HEK293 (cell line): ENCODE measurements at regions not wholly inside any gene's neighbourhood (a gene's known extent, or its start where the extent isn't known, plus 50 kb on each side); places are given as distances from the start of the nearest gene placed in this dataset.

ENCODE experiments used
- CTCF ChIA-PET: fragments of 350-600 bp; formaldehyde crosslinking; extraction: SDS; loops from one replicate; lab custom pipeline; 2021; ENCODE audit warnings: antibody characterized with exemption; lab: Yijun Ruan, JAX
- POLR2A ChIA-PET: fragments of 300-600 bp; formaldehyde crosslinking; extraction: SDS; loops from one replicate; lab custom pipeline; 2020; ENCODE audit warnings: antibody characterized with exemption, inconsistent platforms; lab: Yijun Ruan, JAX
- H3K27ac ChIP-seq: fragments of 200-500 bp; sonication (Bioruptor generic); 2 replicates; pipeline ENCODE4 v1.5.1; 2014; ENCODE audit warnings: low read depth, low read length, control low read depth, inconsistent platforms; ENCODE audit errors: extremely low read depth
- H3K36me3 ChIP-seq, 2 experiments: fragments of 200-500 bp in 1 of 2; sonication (Bioruptor generic) in 1 of 2; 1 replicate in 1 of 2; 2 replicates in 1 of 2; pipeline ENCODE4 v1.5.1; 2014 to 2017; ENCODE audit warnings: inconsistent platforms in 2 of 2, low read length in 2 of 2; ENCODE audit not compliant: control insufficient read depth in 2 of 2, insufficient read depth in 1 of 2
- H3K4me1 ChIP-seq: fragments of 200-500 bp; sonication (Bioruptor generic); 2 replicates; pipeline ENCODE4 v1.5.1; 2014; ENCODE audit warnings: mild to moderate bottlenecking, low read length, inconsistent platforms; ENCODE audit not compliant: control insufficient read depth, insufficient read depth
- H3K4me3 ChIP-seq: 2 replicates; pipeline ENCODE4 v1.5.1; 2011; ENCODE audit warnings: low read depth, mild to moderate bottlenecking, control low read depth, low read length, moderate library complexity
- H3K9me3 ChIP-seq: fragments of 200-500 bp; sonication (Bioruptor generic); 2 replicates; pipeline ENCODE4 v1.5.1; 2014; ENCODE audit warnings: low read depth, low read length, inconsistent platforms; ENCODE audit not compliant: control insufficient read depth, insufficient read depth
- FEZF1 ChIP-seq: fragments of 450-650 bp; formaldehyde crosslinking; IDR thresholded peaks from 2 replicates; pipeline ENCODE4 v1.5.1; 2016; ENCODE audit warnings: missing biosample characterization, missing genetic modification characterization
- GFI1B ChIP-seq: fragments of 450-650 bp; formaldehyde crosslinking; IDR thresholded peaks from 2 replicates; pipeline ENCODE4 v1.5.1; 2016; ENCODE audit warnings: missing biosample characterization, missing genetic modification characterization
- SCRT2 ChIP-seq: fragments of 450-650 bp; formaldehyde crosslinking; IDR thresholded peaks from 2 replicates; pipeline ENCODE4 v1.5.1; 2016; ENCODE audit warnings: missing biosample characterization, missing genetic modification characterization
- TCF7L2 ChIP-seq: IDR thresholded peaks from 2 replicates; pipeline ENCODE4 v1.6.1; 2011; ENCODE audit warnings: low read depth, mild to moderate bottlenecking, inconsistent platforms, low read length, moderate library complexity, borderline replicate concordance
- WT1 ChIP-seq: fragments of 450-650 bp; formaldehyde crosslinking; IDR thresholded peaks from 2 replicates; pipeline ENCODE4 v1.5.1; 2016; ENCODE audit warnings: missing biosample characterization, missing genetic modification characterization
- ZFHX2 ChIP-seq: fragments of 450-650 bp; formaldehyde crosslinking; conservative IDR thresholded peaks from 2 replicates; pipeline ENCODE4 v1.5.1; 2016; ENCODE audit warnings: missing biosample characterization, missing genetic modification characterization
- ZFP37 ChIP-seq: fragments of 450-650 bp; formaldehyde crosslinking; IDR thresholded peaks from 2 replicates; pipeline ENCODE4 v1.5.1; 2016; ENCODE audit warnings: missing biosample characterization, missing genetic modification characterization
- ZNF112 ChIP-seq: fragments of 450-650 bp; formaldehyde crosslinking; IDR thresholded peaks from 2 replicates; pipeline ENCODE4 v1.5.0; 2017; ENCODE audit warnings: missing biosample characterization, missing genetic modification characterization
- ZNF114 ChIP-seq: fragments of 450-650 bp; formaldehyde crosslinking; IDR thresholded peaks from 2 replicates; pipeline ENCODE4 v1.5.0; 2017; ENCODE audit warnings: missing biosample characterization, missing genetic modification characterization
- ZNF311 ChIP-seq: fragments of 450-650 bp; formaldehyde crosslinking; IDR thresholded peaks from 2 replicates; pipeline ENCODE4 v1.5.1; 2017; ENCODE audit warnings: missing biosample characterization, missing genetic modification characterization, borderline replicate concordance
- ZNF423 ChIP-seq: fragments of 450-650 bp; formaldehyde crosslinking; IDR thresholded peaks from 2 replicates; pipeline ENCODE4 v1.5.1; 2016; ENCODE audit warnings: missing biosample characterization, missing genetic modification characterization
- ZNF518A ChIP-seq: fragments of 450-650 bp; formaldehyde crosslinking; conservative IDR thresholded peaks from 2 replicates; pipeline ENCODE4 v1.5.1; 2016; ENCODE audit warnings: low read depth, missing biosample characterization, missing genetic modification characterization
- ZNF548 ChIP-seq: fragments of 450-650 bp; formaldehyde crosslinking; IDR thresholded peaks from 2 replicates; pipeline ENCODE4 v1.5.1; 2016; ENCODE audit warnings: missing biosample characterization, missing genetic modification characterization
- ZNF558 ChIP-seq: fragments of 450-650 bp; formaldehyde crosslinking; IDR thresholded peaks from 2 replicates; pipeline ENCODE4 v1.5.1; 2016; ENCODE audit warnings: missing biosample characterization, missing genetic modification characterization
- ZNF654 ChIP-seq: fragments of 450-650 bp; formaldehyde crosslinking; IDR thresholded peaks from 2 replicates; pipeline ENCODE4 v1.5.1; 2016; ENCODE audit warnings: low read depth, missing biosample characterization, missing genetic modification characterization
- ZNF76 ChIP-seq: fragments of 450-650 bp; formaldehyde crosslinking; IDR thresholded peaks from 2 replicates; pipeline ENCODE4; 2016; ENCODE audit warnings: low read depth, missing biosample characterization, missing genetic modification characterization, borderline replicate concordance
- ZNF843 ChIP-seq: fragments of 450-650 bp; formaldehyde crosslinking; IDR thresholded peaks from 2 replicates; pipeline ENCODE4 v1.5.1; 2016; ENCODE audit warnings: missing biosample characterization, missing genetic modification characterization
- TF ChIP-seq, protein P1 (sequence below): fragments of 450-650 bp; formaldehyde crosslinking; IDR thresholded peaks from 2 replicates; pipeline ENCODE4 v1.5.1; 2016; ENCODE audit warnings: missing biosample characterization, missing genetic modification characterization
- TF ChIP-seq, protein P2 (sequence below): fragments of 450-650 bp; formaldehyde crosslinking; IDR thresholded peaks from 2 replicates; pipeline ENCODE4 v1.5.1; 2016; ENCODE audit warnings: missing biosample characterization, missing genetic modification characterization, low read depth

GRCh38 chr18:26772691-26773090 is 92.8 kb downstream of the AQP4 start:
- Histone ChIP-seq H3K4me3 (no peak overlapping the region), H3K9me3 (no peaks in the 10 kb centered on the region), H3K27ac (no peak overlapping the region), H3K36me3 (no peaks in the 10 kb centered on the region; a peak in 1 of 3 replicates), H3K4me1 (peaks cover 7% of the 10 kb centered on the region)
- TF ChIP-seq FEZF1 (peak; percentile 34; the same call in 1 of the 2 replicates), ZFP37 (tag by site-specific recombination) (no peak)
- ChIA-PET POLR2A (no interaction called here), CTCF (interaction anchor here (1.6 kb wide), 1 partner anchor 9 kb away, joined by 7 read pairs; no protein-coding TSS in a partner anchor)

DNA sequence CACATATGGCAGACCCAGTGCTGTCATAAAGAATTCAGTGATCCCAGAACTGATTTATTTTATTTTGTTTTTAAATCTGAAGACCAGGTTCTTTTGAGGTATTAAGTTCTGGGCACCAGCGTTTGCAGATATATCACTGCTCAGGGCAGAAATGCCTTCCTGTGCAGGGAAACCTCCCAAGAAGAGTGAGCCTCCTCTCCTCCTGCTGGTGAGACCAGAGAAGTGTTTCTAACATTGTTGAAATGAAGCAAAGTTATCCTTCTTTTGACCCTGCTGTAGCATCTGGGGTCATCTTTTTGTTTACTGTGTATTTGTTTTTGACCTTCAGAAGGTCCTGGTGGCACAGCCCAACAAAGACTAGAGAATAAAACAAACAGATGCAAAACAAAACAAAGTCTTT is 94.0 kb downstream of the AQP4 start:
- no peak overlapping the region for H3K4me3 ChIP-seq
- no peaks in the 10 kb centered on the region for H3K9me3 ChIP-seq
- ChIA-PET CTCF (interaction anchor here (1.6 kb wide), 1 partner anchor 10 kb away, joined by 7 read pairs; no protein-coding TSS in a partner anchor), POLR2A (interaction anchor here (0.7 kb wide), 1 partner anchor 223 kb away, joined by 4 read pairs; the partner anchor contains the start of gene KCTD1)
- no peak overlapping the region for H3K27ac ChIP-seq
- TF ChIP-seq ZFHX2 (tag by site-specific recombination) (no peak), ZNF548 (tag by site-specific recombination) (no peak), ZNF654 (tag by site-specific recombination) (peak; percentile 19; the same call in 1 of the 2 replicates), ZNF76 (tag by site-specific recombination) (no peak), ZNF311 (tag by site-specific recombination) (no peak), SCRT2 (tag by site-specific recombination) (no peak)
- TF ChIP-seq, protein P1, sequence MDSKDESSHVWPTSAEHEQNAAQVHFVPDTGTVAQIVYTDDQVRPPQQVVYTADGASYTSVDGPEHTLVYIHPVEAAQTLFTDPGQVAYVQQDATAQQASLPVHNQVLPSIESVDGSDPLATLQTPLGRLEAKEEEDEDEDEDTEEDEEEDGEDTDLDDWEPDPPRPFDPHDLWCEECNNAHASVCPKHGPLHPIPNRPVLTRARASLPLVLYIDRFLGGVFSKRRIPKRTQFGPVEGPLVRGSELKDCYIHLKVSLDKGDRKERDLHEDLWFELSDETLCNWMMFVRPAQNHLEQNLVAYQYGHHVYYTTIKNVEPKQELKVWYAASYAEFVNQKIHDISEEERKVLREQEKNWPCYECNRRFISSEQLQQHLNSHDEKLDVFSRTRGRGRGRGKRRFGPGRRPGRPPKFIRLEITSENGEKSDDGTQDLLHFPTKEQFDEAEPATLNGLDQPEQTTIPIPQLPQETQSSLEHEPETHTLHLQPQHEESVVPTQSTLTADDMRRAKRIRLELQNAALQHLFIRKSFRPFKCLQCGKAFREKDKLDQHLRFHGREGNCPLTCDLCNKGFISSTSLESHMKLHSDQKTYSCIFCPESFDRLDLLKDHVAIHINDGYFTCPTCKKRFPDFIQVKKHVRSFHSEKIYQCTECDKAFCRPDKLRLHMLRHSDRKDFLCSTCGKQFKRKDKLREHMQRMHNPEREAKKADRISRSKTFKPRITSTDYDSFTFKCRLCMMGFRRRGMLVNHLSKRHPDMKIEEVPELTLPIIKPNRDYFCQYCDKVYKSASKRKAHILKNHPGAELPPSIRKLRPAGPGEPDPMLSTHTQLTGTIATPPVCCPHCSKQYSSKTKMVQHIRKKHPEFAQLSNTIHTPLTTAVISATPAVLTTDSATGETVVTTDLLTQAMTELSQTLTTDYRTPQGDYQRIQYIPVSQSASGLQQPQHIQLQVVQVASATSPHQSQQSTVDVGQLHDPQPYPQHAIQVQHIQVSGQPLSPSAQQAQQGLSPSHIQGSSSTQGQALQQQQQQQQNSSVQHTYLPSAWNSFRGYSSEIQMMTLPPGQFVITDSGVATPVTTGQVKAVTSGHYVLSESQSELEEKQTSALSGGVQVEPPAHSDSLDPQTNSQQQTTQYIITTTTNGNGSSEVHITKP (tag by site-specific recombination) = no peak
- no peaks in the 10 kb centered on the region for H3K4me1 ChIP-seq
- no peaks in the 10 kb centered on the region; a peak in 1 of 3 replicates for H3K36me3 ChIP-seq

DNA sequence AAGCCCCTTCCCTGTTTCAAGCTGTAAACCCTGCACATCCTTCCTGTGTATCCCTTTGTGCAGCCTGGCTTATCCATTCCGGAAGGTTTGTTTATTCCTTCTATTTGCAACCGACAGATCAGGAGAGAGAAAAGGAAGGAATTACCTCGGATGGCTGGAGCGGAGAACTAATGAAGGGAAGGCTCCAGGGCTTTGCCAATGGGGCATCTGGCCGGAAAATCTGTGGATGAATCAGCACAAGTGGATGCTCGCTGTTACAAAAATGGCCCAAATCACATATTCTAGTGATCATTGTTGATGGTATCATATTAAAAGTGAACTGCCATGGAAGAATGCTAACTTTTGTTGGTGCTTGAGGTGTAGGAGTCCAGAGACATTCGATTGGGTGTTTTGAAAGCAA is 97.1 kb downstream of the AQP4 start:
- Histone ChIP-seq H3K4me1 (no peaks in the 10 kb centered on the region), H3K36me3 (no peaks in the 10 kb centered on the region), H3K27ac (no peak overlapping the region), H3K4me3 (no peak overlapping the region), H3K9me3 (no peaks in the 10 kb centered on the region)
- POLR2A ChIA-PET = no interaction called here
- CTCF ChIA-PET = interaction anchor here (1.1 kb wide), 1 partner anchor 841 kb away, joined by 3 read pairs; no protein-coding TSS in a partner anchor
- no peak for TF ChIP-seq ZNF558
- no peak for TF ChIP-seq ZNF112
- TF ChIP-seq ZNF423 (tag by site-specific recombination) = no peak
- no peak for TF ChIP-seq ZNF843 (tag by site-specific recombination)
- TF ChIP-seq WT1 = no peak
- no peak for TF ChIP-seq GFI1B (tag by site-specific recombination)
- no peak for TF ChIP-seq ZNF114
- no peak for TF ChIP-seq ZNF518A (tag by site-specific recombination)
- TF ChIP-seq TCF7L2 = no peak
- TF ChIP-seq, protein P2, sequence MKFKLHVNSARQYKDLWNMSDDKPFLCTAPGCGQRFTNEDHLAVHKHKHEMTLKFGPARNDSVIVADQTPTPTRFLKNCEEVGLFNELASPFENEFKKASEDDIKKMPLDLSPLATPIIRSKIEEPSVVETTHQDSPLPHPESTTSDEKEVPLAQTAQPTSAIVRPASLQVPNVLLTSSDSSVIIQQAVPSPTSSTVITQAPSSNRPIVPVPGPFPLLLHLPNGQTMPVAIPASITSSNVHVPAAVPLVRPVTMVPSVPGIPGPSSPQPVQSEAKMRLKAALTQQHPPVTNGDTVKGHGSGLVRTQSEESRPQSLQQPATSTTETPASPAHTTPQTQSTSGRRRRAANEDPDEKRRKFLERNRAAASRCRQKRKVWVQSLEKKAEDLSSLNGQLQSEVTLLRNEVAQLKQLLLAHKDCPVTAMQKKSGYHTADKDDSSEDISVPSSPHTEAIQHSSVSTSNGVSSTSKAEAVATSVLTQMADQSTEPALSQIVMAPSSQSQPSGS (tag by site-specific recombination) = no peak
- TF ChIP-seq, all 188 proteins: peak for 0
